Activated T-cell treated with anti-CD3 and anti-CD28 coated beads, Interleukin-2, amount 50 U/mL, for 4 hours (primary cell): ENCODE measurements at regions not wholly inside any gene's neighbourhood (a gene's known extent, or its start where the extent isn't known, plus 50 kb on each side); places are given as distances from the start of the nearest gene placed in this dataset.

ENCODE experiments used
- ATAC-seq, 2 donors: fragments of 200-7000 bp; cut with Tn5 transposase; one replicate each; pipeline ENCODE4 v1.10.0; 2021
- DNase-seq: peaks from one replicate; pipeline ENCODE4 v3.0.0-alpha.2; 2020
- H3K27me3 Mint-ChIP-seq: one replicate; pipeline ENCODE4 v1.8.0; 2021; ENCODE audit warnings: low read depth, mixed read lengths
- H3K36me3 Mint-ChIP-seq: one replicate; pipeline ENCODE4 v1.8.0; 2022; ENCODE audit warnings: mixed read lengths; ENCODE audit not compliant: insufficient read depth
- H3K4me1 Mint-ChIP-seq: one replicate; pipeline ENCODE4 v1.8.0; 2021; ENCODE audit warnings: low read depth, mixed read lengths
- H3K4me3 Mint-ChIP-seq: one replicate; pipeline ENCODE4 v1.8.0; 2021; ENCODE audit warnings: mild to moderate bottlenecking, moderate library complexity, mixed read lengths
- H3K9me3 Mint-ChIP-seq: one replicate; pipeline ENCODE4 v1.8.0; 2021; ENCODE audit warnings: mixed read lengths

GRCh38 chr12:125269276-125269675 is 204.0 kb downstream of the AACS start:
- no peak overlapping the region for H3K4me3 Mint-ChIP-seq
- ATAC-seq (no peak), DNase-seq (no peak)
- peaks cover 2% of the 10 kb centered on the region for H3K27me3 Mint-ChIP-seq
- H3K36me3 Mint-ChIP-seq, result no peaks in the 10 kb centered on the region
- no peaks in the 10 kb centered on the region for H3K4me1 Mint-ChIP-seq
- H3K9me3 Mint-ChIP-seq, result no peaks in the 10 kb centered on the region

DNA sequence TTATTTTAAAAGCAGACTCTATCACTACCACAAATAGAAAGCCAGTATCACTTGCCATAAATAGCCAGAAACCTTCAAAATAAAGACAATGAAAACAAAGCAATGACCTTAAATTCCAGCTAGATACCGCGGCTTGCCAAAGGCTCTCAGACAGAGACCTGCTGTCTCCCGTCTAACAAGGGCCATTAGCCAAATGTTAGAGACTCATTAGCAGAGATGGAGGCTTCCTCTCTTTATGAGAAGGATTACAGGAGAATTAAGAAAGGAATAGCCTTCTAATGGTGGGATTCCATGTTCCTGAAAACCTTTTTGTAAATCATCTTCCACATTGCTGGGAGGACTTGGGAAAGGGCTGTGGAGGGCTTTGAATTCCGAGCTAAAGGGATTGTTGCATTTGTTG is 206.7 kb downstream of the AACS start:
- no peak overlapping the region for H3K4me3 Mint-ChIP-seq
- H3K4me1 Mint-ChIP-seq, result no peaks in the 10 kb centered on the region
- no peaks in the 10 kb centered on the region for H3K9me3 Mint-ChIP-seq
- ATAC-seq, result no peak
- no peak for DNase-seq
- H3K27me3 Mint-ChIP-seq, result peaks cover 6% of the 10 kb centered on the region
- no peaks in the 10 kb centered on the region for H3K36me3 Mint-ChIP-seq

DNA sequence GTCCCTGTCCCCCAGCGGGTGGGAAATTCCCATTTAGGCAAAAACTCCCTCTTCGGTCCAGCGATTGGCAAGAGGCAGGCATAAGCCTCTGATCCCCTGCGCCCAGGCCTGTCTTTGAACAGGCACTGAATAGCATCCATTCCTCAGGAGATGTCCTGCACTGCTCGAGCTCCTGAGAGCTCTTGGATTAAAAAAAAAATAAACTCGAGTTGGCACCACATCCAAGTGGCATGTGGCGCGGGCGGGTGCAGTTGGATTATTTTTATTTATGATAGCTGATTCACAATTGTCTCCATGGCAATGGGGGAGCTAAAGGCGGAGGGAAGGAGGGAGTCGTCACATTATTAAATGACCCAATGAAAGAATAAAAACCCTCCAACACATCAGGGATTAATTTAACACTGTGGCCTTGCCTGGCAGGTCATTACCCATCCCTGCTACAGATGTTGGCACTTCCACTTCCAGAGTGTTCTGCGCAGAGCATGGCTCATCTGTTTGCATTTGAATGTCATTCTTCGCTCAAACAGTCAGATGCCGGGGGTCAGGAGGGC is 207.2 kb downstream of the AACS start:
- ATAC-seq, result no peak
- H3K4me3 Mint-ChIP-seq, result no peak overlapping the region
- no peaks in the 10 kb centered on the region for H3K36me3 Mint-ChIP-seq
- no peaks in the 10 kb centered on the region for H3K4me1 Mint-ChIP-seq
- no peak for DNase-seq
- no peaks in the 10 kb centered on the region for H3K9me3 Mint-ChIP-seq
- peaks cover 8% of the 10 kb centered on the region for H3K27me3 Mint-ChIP-seq

- H3K9me3 Mint-ChIP-seq, result no peaks in the 10 kb centered on the region
- H3K4me1 Mint-ChIP-seq, result peaks cover 2% of the 10 kb centered on the region
- DNase-seq (no peak), ATAC-seq (no peak)
- peaks cover 21% of the 10 kb centered on the region for H3K27me3 Mint-ChIP-seq
- H3K4me3 Mint-ChIP-seq, result no peak overlapping the region
- H3K36me3 Mint-ChIP-seq, result no peaks in the 10 kb centered on the region
These were observed 211.3 kb downstream of the AACS start for GRCh38 chr12:125276567-125276966.

GRCh38 chr12:125280482-125281377 is 215.5 kb downstream of the AACS start:
- Mint-ChIP-seq H3K4me3 (no peak overlapping the region), H3K4me1 (peaks cover 2% of the 10 kb centered on the region), H3K9me3 (no peaks in the 10 kb centered on the region)

GRCh38 chr12:125282921-125283320 is 217.7 kb downstream of the AACS start:
- no peak for ATAC-seq
- Mint-ChIP-seq H3K4me1 (peaks cover 2% of the 10 kb centered on the region), H3K4me3 (no peak overlapping the region), H3K27me3 (peaks cover 16% of the 10 kb centered on the region), H3K9me3 (no peaks in the 10 kb centered on the region), H3K36me3 (no peaks in the 10 kb centered on the region)
- DNase-seq, result no peak

More at GRCh38 chr12:125280482-125281377, 215.5 kb downstream of the AACS start:
- Mint-ChIP-seq H3K27me3 (peaks cover 18% of the 10 kb centered on the region), H3K36me3 (no peaks in the 10 kb centered on the region)
- no peak for DNase-seq
- no peak for ATAC-seq

- no peak for ATAC-seq
- Mint-ChIP-seq H3K27me3 (peaks cover 16% of the 10 kb centered on the region), H3K4me1 (peaks cover 2% of the 10 kb centered on the region), H3K4me3 (no peak overlapping the region), H3K36me3 (no peaks in the 10 kb centered on the region), H3K9me3 (no peaks in the 10 kb centered on the region)
- DNase-seq, result no peak
These were observed 218.3 kb downstream of the AACS start for GRCh38 chr12:125283521-125283920.

- ATAC-seq (no peak), DNase-seq (no peak)
- no peaks in the 10 kb centered on the region for H3K36me3 Mint-ChIP-seq
- H3K27me3 Mint-ChIP-seq, result peaks cover 16% of the 10 kb centered on the region
- H3K9me3 Mint-ChIP-seq, result no peaks in the 10 kb centered on the region
- H3K4me1 Mint-ChIP-seq, result peaks cover 2% of the 10 kb centered on the region
- H3K4me3 Mint-ChIP-seq, result no peak overlapping the region
These were observed 218.9 kb downstream of the AACS start for GRCh38 chr12:125284087-125284486.

DNA sequence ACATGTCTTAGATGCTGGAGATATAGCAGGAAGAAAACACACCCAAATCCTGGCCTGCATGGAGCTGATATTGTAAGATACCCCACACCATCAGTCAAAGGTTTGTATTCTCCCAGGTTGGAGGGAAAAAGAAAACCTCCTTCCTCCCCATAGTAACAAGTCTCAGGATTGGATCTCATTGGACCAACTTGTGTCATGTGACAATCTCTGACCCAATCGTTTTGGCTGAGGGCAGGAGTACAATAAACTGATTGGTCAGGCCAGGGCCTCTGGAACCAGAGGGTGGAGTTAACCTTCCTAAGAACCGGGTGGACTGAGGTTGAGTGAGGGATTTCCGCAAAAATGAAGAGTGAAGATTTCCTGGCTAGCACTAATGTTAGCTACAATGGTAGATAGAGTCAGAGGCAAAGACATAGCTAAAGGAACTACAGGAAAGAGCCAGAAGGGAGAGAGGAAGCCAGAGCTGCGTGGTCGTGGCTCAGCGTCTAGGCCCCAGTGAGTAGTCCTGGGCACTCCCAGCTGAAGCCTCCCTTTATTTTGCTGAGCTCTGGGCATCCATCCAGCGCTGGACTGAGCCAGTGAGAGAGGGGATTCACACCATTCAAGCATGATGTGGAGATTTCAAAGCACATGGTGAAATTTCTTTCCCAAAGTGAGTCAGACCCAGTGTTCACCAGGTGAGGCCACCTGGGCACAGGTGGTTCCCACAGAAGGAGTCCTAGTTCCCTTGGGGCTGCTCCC is 219.9 kb downstream of the AACS start:
- ATAC-seq (no peak), DNase-seq (no peak)
- Mint-ChIP-seq H3K27me3 (peaks cover 19% of the 10 kb centered on the region), H3K4me1 (peaks cover 2% of the 10 kb centered on the region), H3K4me3 (no peak overlapping the region), H3K36me3 (no peaks in the 10 kb centered on the region), H3K9me3 (no peaks in the 10 kb centered on the region)

- no peak for ATAC-seq
- Mint-ChIP-seq H3K9me3 (no peaks in the 10 kb centered on the region), H3K4me3 (no peak overlapping the region), H3K36me3 (no peaks in the 10 kb centered on the region), H3K4me1 (no peaks in the 10 kb centered on the region), H3K27me3 (peaks cover 10% of the 10 kb centered on the region)
- DNase-seq, result no peak
These were observed 220.9 kb downstream of the AACS start for GRCh38 chr12:125286005-125286727.

GRCh38 chr12:125287155-125287847 is 222.1 kb downstream of the AACS start:
- Mint-ChIP-seq H3K27me3 (peaks cover 4% of the 10 kb centered on the region), H3K4me3 (no peak overlapping the region), H3K4me1 (no peaks in the 10 kb centered on the region), H3K9me3 (no peaks in the 10 kb centered on the region), H3K36me3 (no peaks in the 10 kb centered on the region)
- no peak for ATAC-seq
- DNase-seq, result no peak

DNA sequence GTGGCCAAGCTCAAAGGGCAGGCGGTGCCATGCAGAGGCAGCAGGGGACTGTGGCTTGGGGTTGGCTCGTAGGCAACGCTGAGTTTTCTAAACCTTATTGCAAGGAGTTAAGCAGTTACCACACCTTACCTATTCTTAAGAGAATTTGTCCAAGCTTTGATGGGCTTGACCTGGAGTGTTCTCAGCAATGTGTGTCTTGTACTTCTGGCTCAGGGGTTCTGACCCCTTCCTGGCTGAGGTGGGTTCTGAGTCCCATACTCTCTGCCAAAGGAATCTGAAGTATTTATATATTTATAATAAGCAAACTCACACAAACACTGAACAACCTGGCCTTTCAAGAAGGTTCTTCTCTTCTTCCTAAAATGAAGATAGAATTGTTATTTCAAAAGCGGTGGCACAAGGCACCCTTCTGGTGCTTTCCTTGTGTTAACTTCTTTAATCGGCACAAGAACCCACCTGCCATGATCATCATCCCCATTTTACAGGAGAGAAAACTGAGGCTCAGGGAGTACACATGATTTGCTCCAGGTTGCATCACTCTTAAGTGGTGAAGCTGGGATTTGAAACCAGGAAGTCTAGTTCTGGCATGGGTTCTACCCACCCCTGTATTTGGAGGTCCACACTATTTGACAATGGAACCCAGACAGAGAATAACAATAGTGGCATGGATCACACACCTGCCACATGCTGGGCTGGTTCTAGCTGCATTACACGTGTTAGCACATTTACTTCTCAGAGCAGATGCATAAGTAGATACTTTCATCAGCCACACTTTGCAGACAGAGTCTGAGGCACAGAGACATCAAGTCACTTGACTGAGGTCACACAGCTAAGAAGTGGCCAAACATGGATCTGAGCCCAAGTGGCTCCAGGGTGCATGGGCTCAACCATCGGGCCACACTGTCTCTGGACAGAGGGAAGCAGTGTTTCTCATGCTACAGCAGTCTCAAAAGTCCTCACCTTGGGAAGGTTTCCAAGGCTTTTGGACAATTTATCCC is 224.0 kb downstream of the AACS start:
- ATAC-seq (no peak), DNase-seq (no peak)
- Mint-ChIP-seq H3K27me3 (peaks cover 2% of the 10 kb centered on the region), H3K4me1 (no peaks in the 10 kb centered on the region), H3K4me3 (no peak overlapping the region), H3K36me3 (no peaks in the 10 kb centered on the region), H3K9me3 (no peaks in the 10 kb centered on the region)

- Mint-ChIP-seq H3K36me3 (no peaks in the 10 kb centered on the region), H3K4me3 (no peak overlapping the region), H3K4me1 (no peaks in the 10 kb centered on the region), H3K9me3 (no peaks in the 10 kb centered on the region), H3K27me3 (peaks cover 2% of the 10 kb centered on the region)
- DNase-seq, result no peak
- ATAC-seq, result no peak
These were observed 224.7 kb downstream of the AACS start for GRCh38 chr12:125289970-125290369.
